Panc1 (cell line): ENCODE measurements at regions not wholly inside any gene's neighbourhood (a gene's known extent, or its start where the extent isn't known, plus 50 kb on each side); places are given as distances from the start of the nearest gene placed in this dataset.

Experiments used
- ATAC-seq: fragments of 200-7000 bp; cut with Tn5 transposase; 2 replicates; pipeline ENCODE4 v1.9.1; 2020; ENCODE audit warnings: mild to moderate bottlenecking, moderate library complexity
- BruUV-seq: library from RNA; stranded (reverse); fragments of 400-500 nt; replicated peaks from 2 replicates; lab custom pipeline; 2021; lab: Mats Ljungman, UMichigan
- CTCF ChIA-PET: fragments of 300-600 bp; sonication (Branson Sonifier 250); formaldehyde crosslinking; loops from one replicate; lab custom pipeline; 2022; ENCODE audit warnings: antibody characterized with exemption; lab: Charles Lee
- POLR2A ChIA-PET: fragments of 300-600 bp; sonication (Branson Sonifier 250); formaldehyde crosslinking; loops from one replicate; lab custom pipeline; 2022; ENCODE audit warnings: antibody characterized with exemption; lab: Charles Lee
- DNase-seq: peaks from one replicate; pipeline ENCODE4 v3.0.0-alpha.2; 2010; ENCODE audit warnings: low read depth, low spot score
- H3K27ac ChIP-seq: 2 replicates; pipeline ENCODE4 v1.5.1; 2011; ENCODE audit warnings: mild to moderate bottlenecking, low read length, inconsistent platforms
- H3K27me3 ChIP-seq: fragments of 200-500 bp; sonication (Bioruptor generic); 2 replicates; pipeline ENCODE4 v1.6.0; 2014; ENCODE audit warnings: low read length, inconsistent platforms; ENCODE audit not compliant: control insufficient read depth, insufficient read depth
- H3K36me3 ChIP-seq: fragments of 200-500 bp; sonication (Bioruptor generic); 2 replicates; pipeline ENCODE4 v1.5.1; 2014; ENCODE audit warnings: inconsistent platforms, mild to moderate bottlenecking, low read length, moderate library complexity; ENCODE audit not compliant: control insufficient read depth, insufficient read depth
- H3K4me1 ChIP-seq: 2 replicates; pipeline ENCODE4 v1.5.1; 2011; ENCODE audit warnings: inconsistent platforms, mild to moderate bottlenecking, low read length, moderate library complexity; ENCODE audit not compliant: control insufficient read depth, insufficient read depth
- H3K4me3 ChIP-seq, 2 experiments: 2 replicates each; pipeline ENCODE4 v1.5.1; 2011 to 2012; ENCODE audit warnings: low read depth in 2 of 2, low read length in 2 of 2, mild to moderate bottlenecking in 2 of 2, inconsistent platforms in 1 of 2, moderate library complexity in 1 of 2
- H3K9me3 ChIP-seq: fragments of 200-500 bp; sonication (Bioruptor generic); 2 replicates; pipeline ENCODE4 v1.5.1; 2014; ENCODE audit warnings: low read depth, mild to moderate bottlenecking, inconsistent platforms, low read length, moderate library complexity; ENCODE audit not compliant: control insufficient read depth, insufficient read depth
- CTCF ChIP-seq: fragments of 450-650 bp; IDR thresholded peaks from 2 replicates; pipeline ENCODE4 v1.5.1; 2017; ENCODE audit warnings: mild to moderate bottlenecking
- POLR2AphosphoS5 ChIP-seq: IDR thresholded peaks from 2 replicates; pipeline ENCODE4 v1.6.1; 2012; ENCODE audit warnings: mild to moderate bottlenecking, low read depth, low read length, moderate library complexity
- REST ChIP-seq, 2 experiments: IDR thresholded peaks; 2 replicates each; pipeline ENCODE4 v1.6.1; 2011 to 2012; ENCODE audit warnings: low read depth in 2 of 2, control low read depth in 1 of 2, low read length in 1 of 2, mild to moderate bottlenecking in 1 of 2, moderate library complexity in 1 of 2; ENCODE audit not compliant: insufficient read depth in 1 of 2
- SIN3A ChIP-seq: IDR thresholded peaks from 2 replicates; pipeline ENCODE4 v1.6.1; 2012; ENCODE audit warnings: low read depth, mild to moderate bottlenecking, low read length, moderate library complexity, borderline replicate concordance; ENCODE audit not compliant: insufficient read depth
- TCF7L2 ChIP-seq: IDR thresholded peaks from 2 replicates; pipeline ENCODE4 v1.6.1; 2011; ENCODE audit warnings: mild to moderate bottlenecking, low read depth, low read length, inconsistent platforms
- in situ Hi-C: cut with HindIII; loops from 2 replicates; pipeline ENCODE4 v1.10.0; 2016; ENCODE audit warnings: low sequenced_read_pairs, low pct_unique_long_range_greater_than_20kb
- intact Hi-C: fragments of 100-400 bp; cut with micrococcal nuclease; formaldehyde crosslinking; loops from one replicate; pipeline ENCODE4 v1.10.0; 2022; ENCODE audit not compliant: unreplicated experiment

- H3K27ac ChIP-seq: no peak overlapping the region
- no peaks in the 10 kb centered on the region for H3K36me3 ChIP-seq
- CTCF ChIA-PET: no interaction called here
- no peak for ATAC-seq
- no peaks in the 10 kb centered on the region for H3K4me1 ChIP-seq
- no peak for DNase-seq
- in situ Hi-C loops: no loop called here
- intact Hi-C loops: no loop called here
- TF ChIP-seq REST (IDR thresholded peaks at IDR 0.05; ENCODE audit: insufficient read depth in 1 of 2, low read depth in 2 of 2, low read length in 1 of 2) (no peak), TCF7L2 (no peak), POLR2AphosphoS5 (no peak), SIN3A (no peak), CTCF (no peak)
- H3K27me3 ChIP-seq: no peaks in the 10 kb centered on the region
- POLR2A ChIA-PET: no interaction called here
- BruUV-seq: no TSS peak
- H3K9me3 ChIP-seq: no peaks in the 10 kb centered on the region
- H3K4me3 ChIP-seq: no peak overlapping the region
Measured at GRCh38 chr13:80430561-80430960, 89.6 kb upstream of the SPRY2 start.

GRCh38 chr13:80428349-80429096, 87.6 kb upstream of the SPRY2 start:
- Histone ChIP-seq H3K27me3 (no peaks in the 10 kb centered on the region), H3K4me1 (no peaks in the 10 kb centered on the region), H3K4me3 (no peak overlapping the region), H3K9me3 (no peaks in the 10 kb centered on the region), H3K36me3 (no peaks in the 10 kb centered on the region), H3K27ac (no peak overlapping the region)
- TF ChIP-seq REST (IDR thresholded peaks at IDR 0.05; ENCODE audit: insufficient read depth in 1 of 2, low read depth in 2 of 2, low read length in 1 of 2): no peak
- no peak for TF ChIP-seq SIN3A
- TF ChIP-seq TCF7L2: no peak
- no peak for TF ChIP-seq POLR2AphosphoS5
- TF ChIP-seq CTCF: no peak
- ATAC-seq (no peak), DNase-seq (no peak)
- in situ Hi-C loops (no loop called here), intact Hi-C loops (no loop called here)
- no TSS peak for BruUV-seq
- ChIA-PET CTCF (no interaction called here), POLR2A (no interaction called here)
